ENCODE measurements at regions not wholly inside any gene's neighbourhood (a gene's known extent, or its start where the extent isn't known, plus 50 kb on each side); places are given as distances from the start of the nearest gene placed in this dataset.

GRCh38 chr3:1824359-1824758 lies 274.3 kb upstream of the CNTN4 start:
- DNase-seq (ENCODE audit: low read depth) = no peak

DNA sequence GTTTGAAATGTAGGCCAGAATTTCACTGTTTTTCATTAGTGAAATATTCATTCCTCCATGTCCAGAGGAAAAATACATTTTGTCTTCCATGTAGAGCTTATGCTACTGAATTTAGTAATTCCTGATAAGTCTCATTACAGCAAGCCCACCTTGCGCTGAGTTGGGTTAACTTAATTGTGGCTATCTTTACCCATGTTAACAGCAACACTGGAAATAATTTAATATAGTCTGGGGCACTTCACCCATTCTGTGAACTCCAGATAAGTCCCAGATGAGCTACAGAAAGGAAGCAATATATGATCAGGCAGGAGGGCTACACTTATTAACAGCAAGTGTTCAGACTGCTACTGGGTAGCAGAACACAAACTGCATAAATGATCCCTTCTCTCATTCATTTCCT lies 270.1 kb upstream of the CNTN4 start:
- no peak for DNase-seq (ENCODE audit: low read depth)

- DNase-seq (ENCODE audit: low read depth) = no peak
These were observed 267.8 kb upstream of the CNTN4 start for GRCh38 chr3:1830851-1831250.

DNA sequence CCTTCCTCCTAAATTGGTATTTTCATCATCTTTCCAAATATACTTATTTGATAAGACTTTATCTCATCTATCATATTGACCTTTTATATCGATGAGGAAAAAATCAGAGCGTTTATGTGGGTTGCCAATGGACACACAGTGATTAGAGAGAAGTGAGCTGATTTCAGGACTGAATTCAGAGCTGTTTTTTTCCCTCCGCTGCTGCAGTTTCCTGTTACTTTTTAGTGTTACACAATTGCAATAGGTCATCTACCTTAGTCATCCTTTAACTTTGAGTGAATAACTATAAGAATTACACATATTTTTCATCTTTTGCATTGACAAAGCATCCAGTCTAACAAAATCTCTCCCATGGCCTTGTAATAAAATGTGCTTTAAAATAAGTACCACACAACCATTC lies 266.3 kb upstream of the CNTN4 start:
- DNase-seq (ENCODE audit: low read depth) = no peak

GRCh38 chr3:1843111-1843510 lies 255.6 kb upstream of the CNTN4 start:
- no peak for DNase-seq (ENCODE audit: low read depth)

DNA sequence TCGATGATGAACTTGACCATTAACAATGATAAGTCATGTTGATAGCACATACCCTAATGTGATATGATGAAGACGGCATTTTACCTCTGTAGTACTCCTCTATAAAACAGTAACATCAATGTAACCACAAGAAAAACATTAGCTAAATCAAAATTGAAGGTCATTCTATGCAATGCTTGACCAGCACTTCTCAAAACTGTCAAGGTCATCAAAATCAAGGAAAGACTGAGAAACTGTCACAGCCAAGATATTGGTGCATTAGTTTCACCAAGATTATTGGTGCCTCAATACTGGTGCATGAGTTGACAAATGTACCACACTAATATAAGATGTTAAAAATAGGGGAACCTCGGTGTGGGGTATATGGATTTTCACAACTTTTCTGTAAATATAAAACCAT lies 251.1 kb upstream of the CNTN4 start:
- DNase-seq (ENCODE audit: low read depth) = no peak

DNA sequence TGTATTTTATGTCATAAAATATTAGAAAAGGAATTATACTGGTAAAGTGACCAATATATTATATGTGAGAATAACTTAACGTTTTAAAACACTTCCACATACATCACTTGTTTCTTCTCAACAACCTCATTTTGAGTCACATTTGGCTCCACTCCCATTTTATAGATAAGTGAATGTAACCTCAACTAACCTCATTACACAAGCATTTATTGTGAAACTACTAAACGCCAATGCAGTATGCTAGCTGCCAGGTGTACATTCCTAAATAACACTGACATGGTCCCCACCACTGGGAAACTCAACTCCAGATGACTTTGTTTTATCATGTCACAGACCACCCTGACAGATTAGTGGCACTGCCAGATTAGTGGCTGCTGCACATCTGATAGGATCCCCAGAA lies 249.7 kb upstream of the CNTN4 start:
- no peak for DNase-seq (ENCODE audit: low read depth)

DNA sequence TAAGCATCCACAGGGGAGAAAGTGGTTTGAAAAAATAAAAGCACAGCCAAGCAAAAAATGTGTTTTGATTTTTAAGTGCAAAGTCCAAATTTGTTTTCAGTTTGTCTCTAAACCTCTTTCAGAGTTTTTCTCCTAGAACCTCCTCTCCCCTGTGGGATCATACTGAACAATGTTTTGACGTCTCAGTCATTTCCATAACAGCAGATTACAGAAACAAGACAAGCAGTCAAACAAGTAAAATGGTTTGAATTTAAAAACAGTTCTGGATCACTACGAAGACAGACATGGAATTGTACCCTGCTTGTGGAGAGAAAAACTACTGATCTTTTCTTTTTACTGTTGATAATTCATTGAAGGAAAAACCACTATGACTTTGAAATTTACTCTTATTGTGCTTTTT lies 245.7 kb upstream of the CNTN4 start:
- DNase-seq (ENCODE audit: low read depth) = no peak

GRCh38 chr3:1855841-1856240 lies 242.8 kb upstream of the CNTN4 start:
- DNase-seq (ENCODE audit: low read depth) = no peak

GRCh38 chr3:1870738-1871137 lies 227.9 kb upstream of the CNTN4 start:
- no peak for DNase-seq (ENCODE audit: low read depth)

DNA sequence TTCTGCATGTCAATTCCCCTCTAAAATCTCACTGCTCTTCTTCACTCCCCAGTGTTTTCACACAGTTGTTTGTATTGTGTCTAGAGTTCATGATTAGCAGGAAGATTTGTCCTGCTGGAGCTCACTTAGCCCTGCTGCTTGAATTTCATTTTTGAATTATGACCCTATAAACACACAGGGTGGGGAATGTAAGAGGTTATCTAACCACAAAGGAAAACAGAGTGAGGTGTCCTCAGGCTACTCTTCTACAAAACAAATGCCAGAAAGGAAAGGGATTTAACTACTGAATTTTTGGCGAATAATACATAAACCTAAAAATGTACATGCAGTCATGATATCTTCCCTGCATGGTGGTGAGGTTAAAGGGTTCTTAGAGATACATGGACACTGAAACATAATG lies 215.1 kb upstream of the CNTN4 start:
- DNase-seq (ENCODE audit: low read depth) = no peak

DNA sequence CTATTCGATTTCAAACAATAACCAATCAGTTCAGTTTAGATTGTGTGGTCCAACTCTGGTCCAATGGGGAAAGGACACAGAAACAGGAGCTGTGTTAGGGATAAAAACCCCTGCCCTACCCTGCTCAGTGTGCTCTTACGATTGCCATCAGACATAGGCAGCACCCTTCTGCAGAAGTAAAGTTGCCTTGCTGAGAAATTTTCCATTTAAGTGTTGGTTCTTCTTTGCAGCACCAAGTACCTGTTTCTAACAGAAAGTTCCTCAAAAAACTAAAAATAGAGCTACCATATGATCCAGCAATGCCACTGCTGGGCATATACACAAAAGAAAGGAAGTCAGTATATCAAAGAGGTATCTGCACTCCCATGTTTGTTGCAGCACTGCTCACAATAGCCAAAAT lies 206.2 kb upstream of the CNTN4 start:
- no peak for DNase-seq (ENCODE audit: low read depth)

DNA sequence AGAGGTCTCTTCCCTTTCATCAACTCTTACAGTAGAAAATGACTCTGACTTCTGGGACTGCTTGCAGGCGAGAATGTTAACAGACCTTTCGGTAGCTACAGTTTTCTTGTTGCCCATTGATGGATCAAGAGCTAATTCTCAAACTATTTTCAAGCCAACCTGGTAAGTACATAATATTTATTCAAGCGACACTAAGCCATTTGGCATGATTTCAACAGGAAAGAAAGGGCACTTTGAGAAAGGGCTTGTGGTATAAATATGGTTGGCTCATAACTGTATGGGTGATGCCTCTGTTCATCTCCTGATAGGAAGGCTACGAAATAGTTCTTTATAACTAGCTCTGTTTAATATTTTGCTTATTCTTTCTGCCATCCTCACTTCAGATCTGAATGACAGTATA lies 196.2 kb upstream of the CNTN4 start:
- no peak for DNase-seq (ENCODE audit: low read depth)

DNA sequence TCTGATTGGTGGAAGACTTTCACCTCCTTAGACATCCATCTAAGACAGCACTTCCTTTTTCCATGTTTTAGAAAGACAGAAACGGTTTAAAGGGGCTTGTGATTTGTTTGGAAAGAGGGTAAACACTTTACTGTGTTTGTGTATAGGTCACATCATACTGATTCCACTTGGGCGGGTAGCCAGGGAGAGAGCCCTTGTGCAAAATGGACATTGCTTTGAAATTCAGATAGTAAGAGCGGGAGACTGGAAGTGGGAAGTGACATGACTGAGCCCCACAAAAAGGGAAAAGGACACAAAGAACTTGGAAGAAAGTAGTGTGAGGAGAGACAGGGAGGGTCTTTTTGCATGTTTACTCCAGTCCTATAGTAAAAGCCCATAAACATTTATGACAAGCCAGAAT lies 195.6 kb upstream of the CNTN4 start:
- DNase-seq (ENCODE audit: low read depth) = no peak

- DNase-seq (ENCODE audit: low read depth) = no peak
These were observed 190.8 kb upstream of the CNTN4 start for GRCh38 chr3:1907911-1908310.

DNA sequence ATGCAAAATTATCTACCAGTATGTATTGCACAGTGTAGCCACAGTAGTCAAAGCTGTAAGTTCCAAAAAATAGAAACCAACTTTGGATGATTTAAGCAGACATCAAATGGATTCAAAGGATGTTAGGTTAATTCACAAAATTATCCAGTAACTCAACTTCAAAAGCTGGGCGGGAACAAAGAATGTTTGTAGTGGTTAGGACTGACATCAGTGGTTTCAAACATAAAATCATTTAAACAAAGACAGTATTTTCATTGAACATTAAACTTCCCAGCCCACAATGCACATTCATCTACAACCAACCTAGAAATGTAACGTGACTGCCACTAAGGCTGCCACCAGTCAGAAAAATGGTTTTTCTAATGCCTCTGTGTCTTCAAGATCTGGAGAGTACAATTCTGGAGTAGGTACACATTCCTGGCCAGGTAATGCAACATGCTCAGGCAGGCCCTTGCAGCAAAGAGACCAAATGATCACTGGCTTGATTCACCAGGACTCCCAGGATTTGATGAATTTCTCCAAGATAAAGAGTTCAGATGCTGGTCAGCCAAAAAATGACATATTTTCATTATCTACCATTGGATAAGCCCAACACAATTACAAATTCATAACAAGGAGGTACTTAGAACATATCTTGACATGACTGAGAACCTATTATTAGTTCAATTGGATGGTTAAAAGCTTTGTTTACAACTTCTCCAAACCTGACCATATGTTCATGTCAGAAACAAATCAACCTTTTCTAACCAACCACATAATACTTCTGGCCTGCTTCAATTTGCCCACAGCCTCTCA lies 189.8 kb upstream of the CNTN4 start:
- DNase-seq (ENCODE audit: low read depth) = no peak

DNA sequence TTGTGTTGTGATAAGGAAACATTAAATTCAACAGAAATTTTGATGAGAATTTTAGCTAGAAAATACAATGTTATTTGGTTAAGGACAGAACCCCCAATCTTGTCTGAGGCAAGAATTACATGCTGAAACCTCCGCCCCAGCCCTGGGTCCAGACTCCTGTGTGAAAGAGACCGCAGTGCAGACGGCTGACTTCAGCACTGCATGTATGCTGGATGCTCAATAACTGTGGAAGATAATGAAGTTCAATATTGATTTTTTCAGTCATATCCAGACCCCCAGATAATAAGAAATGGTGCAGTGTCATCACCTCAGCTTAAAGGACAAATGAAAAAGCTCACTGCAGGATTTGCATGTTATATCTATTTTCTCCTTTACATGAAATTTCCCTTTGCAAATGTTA lies 188.3 kb upstream of the CNTN4 start:
- no peak for DNase-seq (ENCODE audit: low read depth)

DNA sequence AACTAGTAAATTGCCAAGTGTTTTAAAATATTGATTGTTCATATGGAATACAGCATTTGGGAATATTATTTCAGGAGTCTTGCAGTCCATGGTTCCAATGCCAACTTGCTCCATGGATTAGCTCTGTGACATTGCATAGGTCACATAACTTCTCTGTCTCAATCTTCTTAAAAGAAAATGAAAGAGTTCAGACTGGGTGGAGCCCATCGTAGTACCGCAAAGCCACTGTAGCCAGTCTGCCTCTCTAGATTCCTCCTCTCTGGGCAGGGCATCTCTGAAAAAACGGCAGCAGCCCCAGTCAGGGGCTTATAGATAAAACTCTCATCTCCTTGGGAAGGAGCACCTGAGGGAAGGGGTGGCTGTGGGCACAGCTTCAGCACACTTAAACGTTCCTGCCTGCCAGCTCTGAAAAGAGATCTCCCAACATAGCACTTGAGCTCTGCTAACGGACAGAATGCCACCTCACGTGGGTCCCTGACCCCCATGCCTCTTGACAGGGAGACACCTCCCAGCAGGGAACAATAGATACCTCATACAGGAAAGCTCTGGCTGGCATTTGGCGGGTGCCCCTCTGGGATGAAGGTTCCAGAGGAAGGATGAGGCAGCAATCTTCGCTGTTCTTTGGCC lies 168.8 kb upstream of the CNTN4 start:
- no peak for DNase-seq (ENCODE audit: low read depth)

- DNase-seq (ENCODE audit: low read depth) = no peak
These were observed 159.7 kb upstream of the CNTN4 start for GRCh38 chr3:1938975-1939374.

- no peak for DNase-seq (ENCODE audit: low read depth)
These were observed 155.9 kb upstream of the CNTN4 start for GRCh38 chr3:1942781-1943180.

DNA sequence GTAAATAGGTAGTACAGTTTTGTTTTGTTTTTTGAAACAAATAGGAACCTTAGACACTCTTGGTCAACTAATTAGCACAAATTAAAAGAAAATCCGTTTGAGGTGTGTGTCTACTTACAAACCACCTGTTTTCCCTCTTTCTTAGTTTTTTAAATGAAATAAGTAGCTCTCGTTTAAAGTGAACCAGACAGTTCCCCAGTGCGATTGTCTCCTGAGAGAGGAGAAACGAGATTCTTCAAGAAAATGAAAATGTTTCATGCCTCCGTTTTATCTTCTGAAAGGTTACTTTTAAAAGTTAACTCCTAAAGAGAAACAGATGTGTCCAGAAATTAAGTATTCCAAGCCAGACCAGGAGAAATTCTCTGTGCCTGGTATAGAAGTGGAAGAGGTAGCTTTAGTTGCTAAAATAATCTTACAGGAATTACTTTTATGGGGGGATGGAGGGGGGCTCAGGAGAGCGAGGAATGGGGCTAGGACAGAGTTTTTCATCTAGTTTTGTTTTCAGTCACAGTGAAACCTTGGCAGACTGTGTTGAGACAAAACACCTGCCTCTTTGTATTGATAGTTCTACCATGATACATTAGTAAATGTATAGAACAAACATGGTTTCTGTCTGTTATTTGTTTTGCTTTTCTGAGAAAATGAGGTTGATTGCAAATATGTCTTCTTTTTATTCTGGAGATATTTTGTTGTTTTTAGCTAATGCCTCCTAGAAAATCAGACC lies 155.1 kb upstream of the CNTN4 start:
- DNase-seq (ENCODE audit: low read depth) = no peak

DNA sequence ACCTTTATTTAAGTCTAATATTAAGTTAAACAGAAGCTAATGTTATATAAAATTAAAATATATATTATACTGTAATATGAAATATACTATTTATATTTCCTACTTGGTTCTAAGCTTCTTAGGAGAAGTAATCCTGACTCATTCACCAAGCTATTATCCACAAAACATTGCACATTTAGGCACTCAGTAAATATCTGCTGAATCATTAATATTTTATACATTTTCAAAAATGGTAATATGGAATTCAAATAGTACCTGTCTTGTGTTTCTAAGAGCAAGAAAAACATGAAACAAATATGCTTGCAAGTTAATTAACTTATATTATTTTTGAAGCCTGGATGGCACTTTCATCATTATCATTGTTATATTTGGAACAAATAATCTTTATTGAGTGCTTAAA lies 153.0 kb upstream of the CNTN4 start:
- no peak for DNase-seq (ENCODE audit: low read depth)

GRCh38 chr3:1953536-1953935 lies 145.1 kb upstream of the CNTN4 start:
- no peak for DNase-seq (ENCODE audit: low read depth)

Measured in iris pigment epithelial cell (primary cell).